ENCODE measurements at regions not wholly inside any gene's neighbourhood (a gene's known extent, or its start where the extent isn't known, plus 50 kb on each side); places are given as distances from the start of the nearest gene placed in this dataset.

DNA sequence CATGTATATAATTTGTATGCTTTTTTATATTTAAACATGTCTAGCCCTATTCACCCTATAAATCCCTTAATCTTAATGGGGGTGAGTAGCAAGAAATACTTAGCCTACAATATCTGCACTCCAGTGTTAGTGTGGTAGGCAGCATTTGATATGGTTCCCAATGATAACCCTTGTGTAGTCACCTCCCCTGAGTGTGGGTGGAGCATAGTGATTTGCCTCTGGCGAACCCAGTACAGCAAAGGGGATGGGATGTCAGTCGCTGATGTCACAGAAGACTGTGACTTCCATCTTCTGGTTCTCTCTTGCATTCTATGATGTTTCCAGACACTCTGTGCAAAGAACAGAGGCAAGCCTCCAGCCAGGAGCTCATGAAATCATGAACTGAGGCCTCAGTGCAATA, 211.2 kb downstream of the CRPPA start:
- H3K27me3 ChIP-seq = no peaks in the 10 kb centered on the region
- 95 to 100% (median 98%) methylated on average over 2 of the region's 2 CpGs for WGBS, 4 donors

DNA sequence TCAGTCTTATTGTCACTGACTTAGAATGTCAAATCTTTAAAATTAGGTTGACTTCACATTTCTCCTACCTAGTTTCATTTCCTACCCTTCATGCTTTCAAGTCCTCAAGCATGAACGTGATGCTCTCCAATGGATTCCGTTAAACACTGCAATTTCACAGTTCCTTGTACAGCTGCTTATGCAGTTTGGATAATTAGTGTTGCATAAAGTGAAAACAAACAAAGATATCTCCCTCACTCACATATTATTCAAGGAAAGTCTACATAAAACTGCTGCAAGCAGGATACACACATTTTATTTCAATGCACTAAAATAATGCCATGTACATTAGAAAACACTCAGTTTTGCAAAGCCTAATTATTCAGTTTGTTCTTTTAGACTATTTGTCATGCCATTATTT, 214.0 kb downstream of the CRPPA start:
- ATAC-seq = no peak
- Histone ChIP-seq H3K4me3 (no peak overlapping the region), H3K4me1 (peaks cover 0 to 24% (median 0%) of the 10 kb centered on the region in 12 donors), H3K27ac (no peak overlapping the region), H3K27me3 (no peaks in the 10 kb centered on the region), H3K9me3 (no peaks in the 10 kb centered on the region), H3K36me3 (no peaks in the 10 kb centered on the region)
- intact Hi-C loops (cut with DNase I) = no loop called here
- TF ChIP-seq, protein P1, sequence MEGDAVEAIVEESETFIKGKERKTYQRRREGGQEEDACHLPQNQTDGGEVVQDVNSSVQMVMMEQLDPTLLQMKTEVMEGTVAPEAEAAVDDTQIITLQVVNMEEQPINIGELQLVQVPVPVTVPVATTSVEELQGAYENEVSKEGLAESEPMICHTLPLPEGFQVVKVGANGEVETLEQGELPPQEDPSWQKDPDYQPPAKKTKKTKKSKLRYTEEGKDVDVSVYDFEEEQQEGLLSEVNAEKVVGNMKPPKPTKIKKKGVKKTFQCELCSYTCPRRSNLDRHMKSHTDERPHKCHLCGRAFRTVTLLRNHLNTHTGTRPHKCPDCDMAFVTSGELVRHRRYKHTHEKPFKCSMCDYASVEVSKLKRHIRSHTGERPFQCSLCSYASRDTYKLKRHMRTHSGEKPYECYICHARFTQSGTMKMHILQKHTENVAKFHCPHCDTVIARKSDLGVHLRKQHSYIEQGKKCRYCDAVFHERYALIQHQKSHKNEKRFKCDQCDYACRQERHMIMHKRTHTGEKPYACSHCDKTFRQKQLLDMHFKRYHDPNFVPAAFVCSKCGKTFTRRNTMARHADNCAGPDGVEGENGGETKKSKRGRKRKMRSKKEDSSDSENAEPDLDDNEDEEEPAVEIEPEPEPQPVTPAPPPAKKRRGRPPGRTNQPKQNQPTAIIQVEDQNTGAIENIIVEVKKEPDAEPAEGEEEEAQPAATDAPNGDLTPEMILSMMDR (IDR thresholded peaks at IDR 0.05) = no peak
- no peak for TF ChIP-seq POLR2A (IDR thresholded peaks at IDR 0.05)
- DNase-seq = no peak
- 61 to 77% (median 72%) methylated on average over 2 of the region's 2 CpGs for WGBS, 4 donors

More for the DNA sequence above, 211.2 kb downstream of the CRPPA start:
- intact Hi-C loops (cut with DNase I) = no loop called here
- ATAC-seq = no peak
- Histone ChIP-seq H3K4me3 (no peak overlapping the region), H3K9me3 (no peaks in the 10 kb centered on the region), H3K36me3 (no peaks in the 10 kb centered on the region), H3K4me1 (peaks cover 0 to 6% (median 0%) of the 10 kb centered on the region in 12 donors), H3K27ac (no peak overlapping the region)
- DNase-seq = no peak
- TF ChIP-seq, protein P1 (IDR thresholded peaks at IDR 0.05) = no peak
- no peak for TF ChIP-seq POLR2A (IDR thresholded peaks at IDR 0.05)

DNA sequence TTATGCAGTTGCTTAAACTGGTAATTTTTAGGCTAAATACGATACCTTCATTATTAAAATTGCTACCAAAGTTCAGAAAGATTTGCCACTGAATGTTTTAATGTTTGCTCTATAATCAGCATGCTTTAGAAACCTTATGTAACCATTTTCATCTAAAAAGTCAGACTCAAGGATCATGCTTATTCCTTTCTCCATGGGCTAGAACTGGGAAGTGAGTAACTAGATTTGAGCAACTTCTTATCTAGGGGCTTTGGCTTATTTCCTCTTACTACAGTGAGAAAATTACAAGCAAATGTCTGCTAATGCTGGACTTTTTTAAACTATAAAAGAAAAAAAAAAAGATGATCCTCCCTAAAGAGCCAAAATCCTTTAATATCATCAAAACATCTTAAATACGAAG, 215.9 kb downstream of the CRPPA start:
- no peaks in the 10 kb centered on the region for H3K36me3 ChIP-seq
- DNase-seq (no peak), ATAC-seq (no peak)
- no peak overlapping the region for H3K4me3 ChIP-seq
- H3K9me3 ChIP-seq = peaks cover 0 to 2% (median 0%) of the 10 kb centered on the region in 12 donors
- H3K27me3 ChIP-seq = no peaks in the 10 kb centered on the region
- peaks cover 0 to 24% (median 0%) of the 10 kb centered on the region in 12 donors for H3K4me1 ChIP-seq
- H3K27ac ChIP-seq = peak overlapping the region in 1 of 12 donors; percentile 18
- WGBS, 4 donors = 83 to 91% (median 88%) methylated on average over 2 of the region's 2 CpGs
- intact Hi-C loops (cut with DNase I) = no loop called here
- TF ChIP-seq, protein P1 (IDR thresholded peaks at IDR 0.05) = no peak
- no peak for TF ChIP-seq POLR2A (IDR thresholded peaks at IDR 0.05)

DNA sequence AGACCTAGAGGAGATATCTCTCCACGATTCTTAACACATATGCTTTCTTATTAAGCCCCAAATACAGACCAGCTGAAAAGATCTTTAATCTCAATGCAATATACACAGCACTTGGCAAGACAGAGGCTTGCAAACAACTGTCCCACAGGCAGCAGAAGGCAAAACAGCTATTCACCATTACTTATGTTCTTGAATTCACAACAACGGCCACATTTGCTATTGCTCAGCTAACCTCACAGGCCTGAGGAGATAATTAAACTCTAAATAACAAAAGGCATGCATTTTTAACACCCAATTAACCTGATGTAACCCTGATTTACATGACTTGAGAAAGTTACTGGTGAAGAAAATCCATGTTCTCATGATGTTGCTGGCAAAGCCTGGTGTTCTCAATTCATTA, 216.4 kb downstream of the CRPPA start:
- no peak for DNase-seq
- Histone ChIP-seq H3K36me3 (no peaks in the 10 kb centered on the region), H3K27ac (peak overlapping the region in 1 of 12 donors; percentile 18), H3K27me3 (no peaks in the 10 kb centered on the region), H3K9me3 (peaks cover 0 to 2% (median 0%) of the 10 kb centered on the region in 12 donors), H3K4me3 (no peak overlapping the region), H3K4me1 (peaks cover 0 to 24% (median 0%) of the 10 kb centered on the region in 12 donors)
- no peak for TF ChIP-seq POLR2A (IDR thresholded peaks at IDR 0.05)
- TF ChIP-seq, protein P1 (IDR thresholded peaks at IDR 0.05) = no peak
- WGBS, 4 donors = 68 to 79% (median 70%) methylated on average over 2 of the region's 2 CpGs
- intact Hi-C loops (cut with DNase I) = no loop called here
- no peak for ATAC-seq
